D721Med (cell line): ENCODE measurements at regions not wholly inside any gene's neighbourhood (a gene's known extent, or its start where the extent isn't known, plus 50 kb on each side); places are given as distances from the start of the nearest gene placed in this dataset.

Experiments
- DNase-seq: peaks from one replicate; pipeline ENCODE4 v3.0.0; 2011; ENCODE audit warnings: low spot score; ENCODE audit not compliant: insufficient read length
- FAIRE-seq: peaks from 2 replicates; lab custom pipeline; 2011; peaks lifted over from hg19 to GRCh38; lab: Jason Lieb, UNC
- CTCF ChIP-seq: IDR thresholded peaks from 2 replicates; pipeline ENCODE4 v1.5.1; 2012; ENCODE audit warnings: mild to moderate bottlenecking, control low read depth; ENCODE audit not compliant: insufficient read depth; ENCODE audit errors: missing control alignments

- TF ChIP-seq CTCF: no peak
- DNase-seq (no peak), FAIRE-seq (no peak)
These were observed 600.3 kb downstream of the SPRY1 start for GRCh38 chr4:123996718-123997510.

- FAIRE-seq (no peak), DNase-seq (no peak)
- no peak for TF ChIP-seq CTCF
These were observed 601.3 kb downstream of the SPRY1 start for GRCh38 chr4:123997776-123998449.

GRCh38 chr4:124000233-124000632 is 603.6 kb downstream of the SPRY1 start:
- FAIRE-seq (no peak), DNase-seq (no peak)
- TF ChIP-seq CTCF: no peak

GRCh38 chr4:124015766-124016165 is 619.2 kb downstream of the SPRY1 start:
- FAIRE-seq (no peak), DNase-seq (no peak)
- TF ChIP-seq CTCF: no peak

GRCh38 chr4:124017185-124017785 is 620.7 kb downstream of the SPRY1 start:
- FAIRE-seq (no peak), DNase-seq (no peak)
- no peak for TF ChIP-seq CTCF

GRCh38 chr4:124018383-124019317 is 622.1 kb downstream of the SPRY1 start:
- FAIRE-seq: no peak
- TF ChIP-seq CTCF: no peak
- DNase-seq: no peak
